ENCODE measurements at regions not wholly inside any gene's neighbourhood (a gene's known extent, or its start where the extent isn't known, plus 50 kb on each side); places are given as distances from the start of the nearest gene placed in this dataset.

- no peaks in the 10 kb centered on the region for H3K36me3 ChIP-seq (replicated peaks; ENCODE audit: insufficient read depth, low read depth)
- no peak overlapping the region for H3K4me3 ChIP-seq
- no peaks in the 10 kb centered on the region for H3K79me2 ChIP-seq
- no peak for TF ChIP-seq EZH2 (IDR thresholded peaks at IDR 0.05; ENCODE audit: borderline replicate concordance)
- TF ChIP-seq EZH2phosphoT487 (IDR thresholded peaks at IDR 0.05; ENCODE audit: low read depth, severe bottlenecking, unreplicated experiment) = no peak
- DNase-seq (ENCODE audit: low spot score) = no peak
- peaks cover 17% of the 10 kb centered on the region for H3K4me1 ChIP-seq (ENCODE audit: insufficient read depth)
- H3K27ac ChIP-seq = no peak overlapping the region
- no peaks in the 10 kb centered on the region for H3K9me2 ChIP-seq (replicated peaks; ENCODE audit: insufficient read depth)
- H2AFZ ChIP-seq = no peak overlapping the region
- H3K27me3 ChIP-seq = no peaks in the 10 kb centered on the region
- no peaks in the 10 kb centered on the region for H4K20me1 ChIP-seq (ENCODE audit: insufficient read depth, poor library complexity, severe bottlenecking)
- 55% methylated on average over 11 of the region's 11 CpGs for WGBS (ENCODE audit: low lambda C conversion rate, missing lambda C conversion rate)
- H3K4me2 ChIP-seq = no peak overlapping the region
- no peaks in the 10 kb centered on the region for H3K9me3 ChIP-seq (ENCODE audit: low read depth)
Measured at GRCh38 chr15:79171320-79172031, 80.9 kb upstream of the RASGRF1 start.

GRCh38 chr15:79170256-79170664 is 79.7 kb upstream of the RASGRF1 start:
- H3K9me3 ChIP-seq (ENCODE audit: low read depth) = no peaks in the 10 kb centered on the region
- no peaks in the 10 kb centered on the region for H3K36me3 ChIP-seq (replicated peaks; ENCODE audit: insufficient read depth, low read depth)
- no peaks in the 10 kb centered on the region for H3K79me2 ChIP-seq
- H3K4me3 ChIP-seq = no peak overlapping the region
- peak overlapping the region; percentile 63 for H3K27ac ChIP-seq
- H3K4me2 ChIP-seq = peak overlapping the region; percentile 13
- DNase-seq (ENCODE audit: low spot score) = peak; percentile 51
- no peak overlapping the region for H2AFZ ChIP-seq
- no peaks in the 10 kb centered on the region for H3K9me2 ChIP-seq (replicated peaks; ENCODE audit: insufficient read depth)
- H3K27me3 ChIP-seq = no peaks in the 10 kb centered on the region
- H3K4me1 ChIP-seq (ENCODE audit: insufficient read depth) = peaks cover 17% of the 10 kb centered on the region
- H4K20me1 ChIP-seq (ENCODE audit: insufficient read depth, poor library complexity, severe bottlenecking) = no peaks in the 10 kb centered on the region
- no peak for TF ChIP-seq CTCF (IDR thresholded peaks at IDR 0.05; ENCODE audit: poor library complexity)
- TF ChIP-seq EZH2phosphoT487 (IDR thresholded peaks at IDR 0.05; ENCODE audit: low read depth, severe bottlenecking, unreplicated experiment) = no peak
- no peak for TF ChIP-seq EZH2 (IDR thresholded peaks at IDR 0.05; ENCODE audit: borderline replicate concordance)
- 24% methylated on average over 6 of the region's 6 CpGs for WGBS (ENCODE audit: low lambda C conversion rate, missing lambda C conversion rate)

GRCh38 chr15:79169526-79170133 is 79.0 kb upstream of the RASGRF1 start:
- Histone ChIP-seq H3K9me2 (replicated peaks; ENCODE audit: insufficient read depth) (no peaks in the 10 kb centered on the region), H4K20me1 (ENCODE audit: insufficient read depth, poor library complexity, severe bottlenecking) (no peaks in the 10 kb centered on the region), H2AFZ (no peak overlapping the region), H3K9me3 (ENCODE audit: low read depth) (no peaks in the 10 kb centered on the region), H3K36me3 (replicated peaks; ENCODE audit: insufficient read depth, low read depth) (no peaks in the 10 kb centered on the region), H3K27me3 (no peaks in the 10 kb centered on the region), H3K4me1 (ENCODE audit: insufficient read depth) (peaks cover 17% of the 10 kb centered on the region), H3K79me2 (no peaks in the 10 kb centered on the region), H3K27ac (peak overlapping the region; percentile 63), H3K4me3 (no peak overlapping the region), H3K4me2 (no peak overlapping the region)
- WGBS (ENCODE audit: low lambda C conversion rate, missing lambda C conversion rate) = 67% methylated on average over 4 of the region's 4 CpGs
- no peak for TF ChIP-seq EZH2phosphoT487 (IDR thresholded peaks at IDR 0.05; ENCODE audit: low read depth, severe bottlenecking, unreplicated experiment)
- no peak for TF ChIP-seq EZH2 (IDR thresholded peaks at IDR 0.05; ENCODE audit: borderline replicate concordance)
- DNase-seq (ENCODE audit: low spot score) = no peak

- DNase-seq (ENCODE audit: low spot score) = peak; percentile 80
- Histone ChIP-seq H4K20me1 (ENCODE audit: insufficient read depth, poor library complexity, severe bottlenecking) (no peaks in the 10 kb centered on the region), H3K4me1 (ENCODE audit: insufficient read depth) (peaks cover 15% of the 10 kb centered on the region), H2AFZ (no peak overlapping the region), H3K4me3 (no peak overlapping the region), H3K27ac (peak overlapping the region; percentile 1), H3K36me3 (replicated peaks; ENCODE audit: insufficient read depth, low read depth) (no peaks in the 10 kb centered on the region), H3K9me2 (replicated peaks; ENCODE audit: insufficient read depth) (no peaks in the 10 kb centered on the region), H3K9me3 (ENCODE audit: low read depth) (no peaks in the 10 kb centered on the region), H3K79me2 (no peaks in the 10 kb centered on the region), H3K27me3 (no peaks in the 10 kb centered on the region), H3K4me2 (no peak overlapping the region)
- 23% methylated on average over 6 of the region's 6 CpGs for WGBS (ENCODE audit: low lambda C conversion rate, missing lambda C conversion rate)
- TF ChIP-seq CTCF (IDR thresholded peaks at IDR 0.05; ENCODE audit: poor library complexity) = peak; percentile 37
- TF ChIP-seq EZH2 (IDR thresholded peaks at IDR 0.05; ENCODE audit: borderline replicate concordance) = no peak
Measured at GRCh38 chr15:79168922-79169456, 78.4 kb upstream of the RASGRF1 start.

All from hepatocyte (in vitro differentiated cells).